HepG2 (cell line): ENCODE measurements at regions not wholly inside any gene's neighbourhood (a gene's known extent, or its start where the extent isn't known, plus 50 kb on each side); places are given as distances from the start of the nearest gene placed in this dataset.

ENCODE experiments used
- ATAC-seq: fragments of 200-7000 bp; cut with Tn5 transposase; 3 replicates; pipeline ENCODE4 v1.9.1; 2020; ENCODE audit warnings: mild to moderate bottlenecking, moderate library complexity
- BruUV-seq: library from RNA; stranded (reverse); fragments of 400-500 nt; replicated peaks from 2 replicates; lab custom pipeline; 2021; lab: Mats Ljungman, UMichigan
- CTCF ChIA-PET: fragments of 300-600 bp; formaldehyde crosslinking; extraction: SDS; loops from one replicate; lab custom pipeline; 2021; ENCODE audit warnings: low total read pairs, inconsistent platforms, low intra/inter-chr PET ratio; lab: Yijun Ruan, JAX
- POLR2A ChIA-PET: fragments of 350-600 bp; sonication (Branson Sonifier 250); formaldehyde crosslinking; loops from one replicate; lab custom pipeline; 2020; ENCODE audit warnings: antibody characterized with exemption, inconsistent platforms; lab: Yijun Ruan, JAX
- DNase-seq: peaks from one replicate; pipeline ENCODE4 v3.0.0-alpha.2; 2015; ENCODE audit warnings: low spot score
- FAIRE-seq: peaks from 3 replicates; lab custom pipeline; 2011; peaks lifted over from hg19 to GRCh38; lab: Jason Lieb, UNC
- H2AFZ ChIP-seq: one replicate; pipeline ENCODE4 v1.6.1; 2011; ENCODE audit warnings: low read length, inconsistent platforms
- H3K27ac ChIP-seq: fragments of 300-600 bp; 3 replicates; pipeline ENCODE4 v1.8.0; 2011; ENCODE audit warnings: mixed run types, mild to moderate bottlenecking, mixed read lengths, low read length, inconsistent platforms; ENCODE audit not compliant: insufficient read depth; ENCODE audit errors: extremely low read length
- H3K27me3 ChIP-seq, 2 experiments: fragments of 200-600 bp in 1 of 2; 2 replicates in 1 of 2; 3 replicates in 1 of 2; pipeline versions ENCODE4 v1.6.0 to v1.8.0; 2011; ENCODE audit warnings: low read length in 2 of 2, mild to moderate bottlenecking in 2 of 2, moderate library complexity in 2 of 2, inconsistent platforms in 1 of 2; ENCODE audit not compliant: insufficient read depth in 2 of 2, control insufficient read depth in 1 of 2
- H3K36me3 ChIP-seq, 2 experiments: fragments of 200-600 bp in 1 of 2; replicated peaks in 1 of 2; 2 replicates in 1 of 2; 3 replicates in 1 of 2; pipeline versions ENCODE4 v1.5.1 to v1.8.0; 2011; ENCODE audit warnings: low read length in 2 of 2, inconsistent platforms in 1 of 2; ENCODE audit not compliant: insufficient read depth in 2 of 2, control insufficient read depth in 1 of 2
- H3K4me1 ChIP-seq: 2 replicates; pipeline ENCODE4 v1.5.1; 2012; ENCODE audit warnings: low read length, inconsistent platforms; ENCODE audit not compliant: insufficient read depth
- H3K4me2 ChIP-seq: 2 replicates; pipeline ENCODE4 v1.6.0; 2011; ENCODE audit warnings: low read depth, low read length, inconsistent platforms
- H3K4me3 ChIP-seq, 3 experiments: fragments of 200-600 bp in 1 of 3; sonication (generic), shearing (Covaris generic) in 1 of 3; replicated peaks in 1 of 3; 2 replicates each; pipeline ENCODE4 v1.5.1; 2011 to 2016; ENCODE audit warnings: low read length in 3 of 3, inconsistent platforms in 2 of 3, low read depth in 2 of 3, mild to moderate bottlenecking in 2 of 3, control low read depth in 1 of 3, mixed read lengths in 1 of 3; ENCODE audit not compliant: insufficient read depth in 1 of 3
- H3K79me2 ChIP-seq: one replicate; pipeline ENCODE4 v1.6.1; 2011; ENCODE audit warnings: low read length, inconsistent platforms; ENCODE audit not compliant: insufficient read depth
- H3K9ac ChIP-seq: 2 replicates; pipeline ENCODE4 v1.6.0; 2011; ENCODE audit warnings: mild to moderate bottlenecking, low read depth, low read length, inconsistent platforms; ENCODE audit not compliant: insufficient read depth
- H3K9me3 ChIP-seq: 2 replicates; pipeline ENCODE4 v1.5.1; 2012; ENCODE audit warnings: mild to moderate bottlenecking, low read length
- H4K20me1 ChIP-seq: 2 replicates; pipeline ENCODE4 v1.6.0; 2011; ENCODE audit warnings: inconsistent platforms, mild to moderate bottlenecking, low read length, moderate library complexity; ENCODE audit not compliant: insufficient read depth
- DDIT3 ChIP-seq: sonication (generic); formaldehyde crosslinking; IDR thresholded peaks from 2 replicates; pipeline ENCODE4 v1.4.0; 2020; ENCODE audit warnings: mild to moderate bottlenecking, missing genetic modification reagents
- GMEB1 ChIP-seq: sonication (generic); formaldehyde crosslinking; IDR thresholded peaks from 2 replicates; pipeline ENCODE4 v1.5.1; 2020; ENCODE audit warnings: missing genetic modification reagents, mild to moderate bottlenecking, borderline replicate concordance
- HOXA5 ChIP-seq: sonication (generic); formaldehyde crosslinking; IDR thresholded peaks from 2 replicates; pipeline ENCODE4 v1.4.0; 2020; ENCODE audit warnings: missing genetic modification reagents
- KLF15 ChIP-seq: sonication (generic); formaldehyde crosslinking; IDR thresholded peaks from 2 replicates; pipeline ENCODE4 v1.8.1; 2023; ENCODE audit warnings: borderline replicate concordance, mild to moderate bottlenecking, inconsistent platforms, missing genetic modification reagents, mixed read lengths
- NPAS2 ChIP-seq: sonication (generic); formaldehyde crosslinking; IDR thresholded peaks from 2 replicates; pipeline ENCODE4 v1.8.0; 2022; ENCODE audit warnings: mild to moderate bottlenecking, missing genetic modification reagents, borderline replicate concordance
- SRSF4 ChIP-seq: fragments of 200-400 bp; formaldehyde crosslinking; IDR thresholded peaks from one replicate; pipeline ENCODE4 v1.6.1; 2018; ENCODE audit warnings: mild to moderate bottlenecking, low read depth, low read length, moderate library complexity; ENCODE audit not compliant: poor library complexity, severe bottlenecking
- YEATS4 ChIP-seq: sonication (generic); formaldehyde crosslinking; IDR thresholded peaks from 2 replicates; pipeline ENCODE4 v1.4.0; 2020; ENCODE audit warnings: missing genetic modification reagents, borderline replicate concordance
- ZBTB26 ChIP-seq: IDR thresholded peaks from 2 replicates; pipeline ENCODE4 v1.6.1; 2016; ENCODE audit warnings: missing compliant biosample characterization, missing genetic modification reagents, borderline replicate concordance
- ZBTB3 ChIP-seq: sonication (generic); formaldehyde crosslinking; IDR thresholded peaks from 2 replicates; pipeline ENCODE4 v1.4.0; 2020; ENCODE audit warnings: low read depth, mild to moderate bottlenecking, moderate library complexity, missing genetic modification reagents, borderline replicate concordance
- ZNF337 ChIP-seq: sonication (generic); formaldehyde crosslinking; IDR thresholded peaks from 2 replicates; pipeline ENCODE4 v1.5.1; 2020; ENCODE audit warnings: missing genetic modification reagents, low read depth, mild to moderate bottlenecking, borderline replicate concordance
- ZNF550 ChIP-seq: sonication (generic); formaldehyde crosslinking; IDR thresholded peaks from 2 replicates; pipeline ENCODE4 v1.4.0; 2020; ENCODE audit warnings: mild to moderate bottlenecking, missing genetic modification reagents, borderline replicate concordance
- ZNF557 ChIP-seq: sonication (generic); formaldehyde crosslinking; IDR thresholded peaks from 2 replicates; pipeline ENCODE4 v1.4.0; 2020; ENCODE audit warnings: missing genetic modification reagents
- ZNF672 ChIP-seq: sonication (generic); formaldehyde crosslinking; IDR thresholded peaks from 2 replicates; pipeline ENCODE4 v1.8.1; 2022; ENCODE audit warnings: missing genetic modification reagents
- ZNF761 ChIP-seq: sonication (generic); formaldehyde crosslinking; conservative IDR thresholded peaks from 2 replicates; pipeline ENCODE4 v1.4.0; 2020; ENCODE audit warnings: mild to moderate bottlenecking, missing genetic modification reagents
- WGBS: methylation state at CpG from one replicate; pipeline ENCODE4 v1.1.6; 2017; ENCODE audit warnings: low lambda C conversion rate; 5-methylcytosine and 5-hydroxymethylcytosine counted together
- in situ Hi-C: cut with HindIII; loops from 2 replicates; pipeline ENCODE4 v1.10.0; 2017; ENCODE audit warnings: low pct_unique_long_range_greater_than_20kb; ENCODE audit not compliant: extremely low pct_ligation_motif_present
- intact Hi-C: fragments of 100-400 bp; cut with micrococcal nuclease; formaldehyde crosslinking; loops from one replicate; pipeline ENCODE4 v1.10.0; 2022; ENCODE audit not compliant: unreplicated experiment
- TF ChIP-seq, protein P1 (sequence below): sonication (generic); formaldehyde crosslinking; IDR thresholded peaks from 2 replicates; pipeline ENCODE4 v1.5.0; 2020; ENCODE audit warnings: missing genetic modification reagents, mild to moderate bottlenecking, borderline replicate concordance
- TF ChIP-seq, protein P2 (sequence below): sonication (generic); formaldehyde crosslinking; IDR thresholded peaks from 2 replicates; pipeline ENCODE4 v1.4.0; 2020; ENCODE audit warnings: mild to moderate bottlenecking, missing genetic modification reagents
- TF ChIP-seq, protein P3 (sequence below): sonication (generic); formaldehyde crosslinking; IDR thresholded peaks from 2 replicates; pipeline ENCODE4 v1.4.0; 2020; ENCODE audit warnings: missing genetic modification reagents, borderline replicate concordance

- no peaks in the 10 kb centered on the region for H3K27me3 ChIP-seq
- H3K36me3 ChIP-seq = no peaks in the 10 kb centered on the region
- 11% methylated on average over 2 of the region's 2 CpGs for WGBS
- ChIA-PET CTCF (no interaction called here), POLR2A (no interaction called here)
- no TSS peak for BruUV-seq
- no peak overlapping the region for H3K4me3 ChIP-seq
- no peaks in the 10 kb centered on the region for H4K20me1 ChIP-seq
- no peak overlapping the region for H3K4me2 ChIP-seq
- H3K79me2 ChIP-seq = no peaks in the 10 kb centered on the region
- ATAC-seq (no peak), FAIRE-seq (no peak), DNase-seq (no peak)
- no peaks in the 10 kb centered on the region for H3K9me3 ChIP-seq
- H3K27ac ChIP-seq = no peak overlapping the region
- in situ Hi-C loops (no loop called here), intact Hi-C loops (no loop called here)
- no peak overlapping the region for H2AFZ ChIP-seq
- H3K9ac ChIP-seq = no peak overlapping the region
- no peaks in the 10 kb centered on the region for H3K4me1 ChIP-seq
- TF ChIP-seq HOXA5 (no peak), ZBTB3 (CRISPR knock-in tag) (no peak), DDIT3 (no peak), KLF15 (CRISPR knock-in tag) (no peak), ZNF550 (CRISPR knock-in tag) (no peak), ZBTB26 (CRISPR knock-in tag) (no peak), ZNF337 (no peak), ZNF761 (CRISPR knock-in tag) (no peak), ZNF557 (CRISPR knock-in tag) (no peak), GMEB1 (CRISPR knock-in tag) (no peak), NPAS2 (no peak), YEATS4 (no peak), ZNF672 (CRISPR knock-in tag) (no peak), SRSF4 (no peak)
- TF ChIP-seq, protein P1, sequence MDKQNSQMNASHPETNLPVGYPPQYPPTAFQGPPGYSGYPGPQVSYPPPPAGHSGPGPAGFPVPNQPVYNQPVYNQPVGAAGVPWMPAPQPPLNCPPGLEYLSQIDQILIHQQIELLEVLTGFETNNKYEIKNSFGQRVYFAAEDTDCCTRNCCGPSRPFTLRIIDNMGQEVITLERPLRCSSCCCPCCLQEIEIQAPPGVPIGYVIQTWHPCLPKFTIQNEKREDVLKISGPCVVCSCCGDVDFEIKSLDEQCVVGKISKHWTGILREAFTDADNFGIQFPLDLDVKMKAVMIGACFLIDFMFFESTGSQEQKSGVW (CRISPR knock-in tag) = no peak
- TF ChIP-seq, protein P2, sequence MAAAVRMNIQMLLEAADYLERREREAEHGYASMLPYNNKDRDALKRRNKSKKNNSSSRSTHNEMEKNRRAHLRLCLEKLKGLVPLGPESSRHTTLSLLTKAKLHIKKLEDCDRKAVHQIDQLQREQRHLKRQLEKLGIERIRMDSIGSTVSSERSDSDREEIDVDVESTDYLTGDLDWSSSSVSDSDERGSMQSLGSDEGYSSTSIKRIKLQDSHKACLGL (CRISPR knock-in tag) = no peak
- TF ChIP-seq, protein P3, sequence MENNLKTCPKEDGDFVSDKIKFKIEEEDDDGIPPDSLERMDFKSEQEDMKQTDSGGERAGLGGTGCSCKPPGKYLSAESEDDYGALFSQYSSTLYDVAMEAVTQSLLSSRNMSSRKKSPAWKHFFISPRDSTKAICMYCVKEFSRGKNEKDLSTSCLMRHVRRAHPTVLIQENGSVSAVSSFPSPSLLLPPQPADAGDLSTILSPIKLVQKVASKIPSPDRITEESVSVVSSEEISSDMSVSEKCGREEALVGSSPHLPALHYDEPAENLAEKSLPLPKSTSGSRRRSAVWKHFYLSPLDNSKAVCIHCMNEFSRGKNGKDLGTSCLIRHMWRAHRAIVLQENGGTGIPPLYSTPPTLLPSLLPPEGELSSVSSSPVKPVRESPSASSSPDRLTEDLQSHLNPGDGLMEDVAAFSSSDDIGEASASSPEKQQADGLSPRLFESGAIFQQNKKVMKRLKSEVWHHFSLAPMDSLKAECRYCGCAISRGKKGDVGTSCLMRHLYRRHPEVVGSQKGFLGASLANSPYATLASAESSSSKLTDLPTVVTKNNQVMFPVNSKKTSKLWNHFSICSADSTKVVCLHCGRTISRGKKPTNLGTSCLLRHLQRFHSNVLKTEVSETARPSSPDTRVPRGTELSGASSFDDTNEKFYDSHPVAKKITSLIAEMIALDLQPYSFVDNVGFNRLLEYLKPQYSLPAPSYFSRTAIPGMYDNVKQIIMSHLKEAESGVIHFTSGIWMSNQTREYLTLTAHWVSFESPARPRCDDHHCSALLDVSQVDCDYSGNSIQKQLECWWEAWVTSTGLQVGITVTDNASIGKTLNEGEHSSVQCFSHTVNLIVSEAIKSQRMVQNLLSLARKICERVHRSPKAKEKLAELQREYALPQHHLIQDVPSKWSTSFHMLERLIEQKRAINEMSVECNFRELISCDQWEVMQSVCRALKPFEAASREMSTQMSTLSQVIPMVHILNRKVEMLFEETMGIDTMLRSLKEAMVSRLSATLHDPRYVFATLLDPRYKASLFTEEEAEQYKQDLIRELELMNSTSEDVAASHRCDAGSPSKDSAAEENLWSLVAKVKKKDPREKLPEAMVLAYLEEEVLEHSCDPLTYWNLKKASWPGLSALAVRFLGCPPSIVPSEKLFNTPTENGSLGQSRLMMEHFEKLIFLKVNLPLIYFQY (CRISPR knock-in tag) = no peak
Observed at GRCh38 chr7:16295558-16295957, 125.8 kb downstream of the CRPPA start.
